HEK293 (cell line): ENCODE measurements at regions not wholly inside any gene's neighbourhood (a gene's known extent, or its start where the extent isn't known, plus 50 kb on each side); places are given as distances from the start of the nearest gene placed in this dataset.

Experiments used
- TRIM28 ChIP-seq: IDR thresholded peaks from 2 replicates; pipeline ENCODE4 v1.6.1; 2011; ENCODE audit warnings: low read length, control low read depth, borderline replicate concordance
- ZBTB21 ChIP-seq: fragments of 450-650 bp; formaldehyde crosslinking; IDR thresholded peaks from 2 replicates; pipeline ENCODE4 v1.5.1; 2017; ENCODE audit warnings: missing biosample characterization, missing genetic modification characterization
- ZNF2 ChIP-seq: fragments of 450-650 bp; formaldehyde crosslinking; IDR thresholded peaks from 2 replicates; pipeline ENCODE4 v1.5.1; 2016; ENCODE audit warnings: missing biosample characterization, missing genetic modification characterization
- ZNF214 ChIP-seq: fragments of 450-650 bp; formaldehyde crosslinking; IDR thresholded peaks from 2 replicates; pipeline ENCODE4 v1.5.1; 2017; ENCODE audit warnings: missing biosample characterization, mild to moderate bottlenecking, missing genetic modification characterization, borderline replicate concordance
- ZNF223 ChIP-seq: fragments of 450-650 bp; formaldehyde crosslinking; IDR thresholded peaks from 2 replicates; pipeline ENCODE4 v1.5.1; 2016; ENCODE audit warnings: missing biosample characterization, missing genetic modification characterization
- ZNF274 ChIP-seq, 2 experiments: fragments of 200-500 bp in 1 of 2; fragments of 450-650 bp in 1 of 2; sonication (Bioruptor generic) in 1 of 2; formaldehyde crosslinking in 1 of 2; IDR thresholded peaks; 2 replicates each; pipeline versions ENCODE4 v1.5.1 to v1.6.1; 2014 to 2016; ENCODE audit warnings: borderline replicate concordance in 1 of 2, inconsistent platforms in 1 of 2, low read length in 1 of 2, missing biosample characterization in 1 of 2, missing genetic modification characterization in 1 of 2
- ZNF549 ChIP-seq: fragments of 450-650 bp; IDR thresholded peaks from 2 replicates; pipeline ENCODE4 v1.5.1; 2018; ENCODE audit warnings: missing biosample characterization, missing genetic modification characterization, mild to moderate bottlenecking, inconsistent platforms, moderate library complexity
- TF ChIP-seq, protein P1 (sequence below): fragments of 450-650 bp; formaldehyde crosslinking; IDR thresholded peaks from 2 replicates; pipeline ENCODE4 v1.5.1; 2016; ENCODE audit warnings: missing biosample characterization, missing genetic modification characterization

GRCh38 chr5:155839251-155840037 lies 487.5 kb upstream of the SGCD start:
- TF ChIP-seq ZNF549 (tag by site-specific recombination) (no peak), ZBTB21 (no peak), ZNF223 (no peak), ZNF214 (no peak), ZNF274 (IDR thresholded peaks at IDR 0.05; ENCODE audit: low read length) (no peak), ZNF274 (tag by site-specific recombination; IDR thresholded peaks at IDR 0.05; ENCODE audit: borderline replicate concordance) (no peak), ZNF2 (no peak), TRIM28 (no peak)
- TF ChIP-seq, protein P1, sequence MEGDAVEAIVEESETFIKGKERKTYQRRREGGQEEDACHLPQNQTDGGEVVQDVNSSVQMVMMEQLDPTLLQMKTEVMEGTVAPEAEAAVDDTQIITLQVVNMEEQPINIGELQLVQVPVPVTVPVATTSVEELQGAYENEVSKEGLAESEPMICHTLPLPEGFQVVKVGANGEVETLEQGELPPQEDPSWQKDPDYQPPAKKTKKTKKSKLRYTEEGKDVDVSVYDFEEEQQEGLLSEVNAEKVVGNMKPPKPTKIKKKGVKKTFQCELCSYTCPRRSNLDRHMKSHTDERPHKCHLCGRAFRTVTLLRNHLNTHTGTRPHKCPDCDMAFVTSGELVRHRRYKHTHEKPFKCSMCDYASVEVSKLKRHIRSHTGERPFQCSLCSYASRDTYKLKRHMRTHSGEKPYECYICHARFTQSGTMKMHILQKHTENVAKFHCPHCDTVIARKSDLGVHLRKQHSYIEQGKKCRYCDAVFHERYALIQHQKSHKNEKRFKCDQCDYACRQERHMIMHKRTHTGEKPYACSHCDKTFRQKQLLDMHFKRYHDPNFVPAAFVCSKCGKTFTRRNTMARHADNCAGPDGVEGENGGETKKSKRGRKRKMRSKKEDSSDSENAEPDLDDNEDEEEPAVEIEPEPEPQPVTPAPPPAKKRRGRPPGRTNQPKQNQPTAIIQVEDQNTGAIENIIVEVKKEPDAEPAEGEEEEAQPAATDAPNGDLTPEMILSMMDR (tag by site-specific recombination) = no peak
